NCI-H128 (cell line): ENCODE measurements at regions not wholly inside any gene's neighbourhood (a gene's known extent, or its start where the extent isn't known, plus 50 kb on each side); places are given as distances from the start of the nearest gene placed in this dataset.

Source experiments
- DNase-seq: peaks from one replicate; lab custom pipeline; 2025; ENCODE audit not compliant: unreplicated experiment; lab: John Stamatoyannopoulos, UW

DNA sequence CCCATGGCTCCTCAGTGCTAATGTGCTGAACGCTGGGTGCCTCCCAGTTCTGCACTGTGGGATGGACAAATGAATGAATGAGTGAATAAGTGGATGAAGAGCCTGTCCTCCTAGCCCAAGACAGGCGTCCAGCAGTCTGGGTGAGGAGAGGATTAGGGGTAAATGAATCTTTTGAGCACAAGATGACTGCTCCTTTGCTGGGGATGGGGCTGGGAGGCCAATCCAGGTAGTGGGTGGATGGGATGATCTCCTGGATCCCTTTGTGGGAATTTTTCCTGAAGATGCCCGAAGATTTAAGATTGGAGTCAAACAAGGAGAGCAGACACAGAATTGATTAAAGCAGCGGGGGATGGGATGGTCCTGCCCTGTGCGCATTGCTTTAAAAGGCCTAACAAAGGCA is 65.3 kb upstream of the MLN start:
- DNase-seq: no peak

DNA sequence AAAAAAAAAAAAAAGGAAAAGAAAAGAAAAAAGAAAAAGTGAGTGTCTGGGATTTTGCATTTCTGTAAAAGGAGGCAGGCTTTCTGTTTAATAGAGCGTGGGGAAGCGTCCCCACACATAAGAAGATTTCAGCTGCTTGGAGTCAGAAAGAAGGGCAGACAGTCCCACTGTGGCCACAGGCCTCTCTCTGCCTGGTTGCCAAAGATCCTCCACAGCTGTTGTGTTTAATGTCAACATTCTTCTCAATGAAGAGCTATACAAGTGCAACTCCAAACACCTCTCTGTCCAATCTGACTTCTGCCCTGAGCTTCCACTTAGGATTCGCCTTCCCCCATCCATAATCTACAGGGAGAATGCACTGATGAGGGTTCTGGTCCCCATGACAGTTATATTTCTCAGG is 64.3 kb upstream of the MLN start:
- DNase-seq: no peak

DNA sequence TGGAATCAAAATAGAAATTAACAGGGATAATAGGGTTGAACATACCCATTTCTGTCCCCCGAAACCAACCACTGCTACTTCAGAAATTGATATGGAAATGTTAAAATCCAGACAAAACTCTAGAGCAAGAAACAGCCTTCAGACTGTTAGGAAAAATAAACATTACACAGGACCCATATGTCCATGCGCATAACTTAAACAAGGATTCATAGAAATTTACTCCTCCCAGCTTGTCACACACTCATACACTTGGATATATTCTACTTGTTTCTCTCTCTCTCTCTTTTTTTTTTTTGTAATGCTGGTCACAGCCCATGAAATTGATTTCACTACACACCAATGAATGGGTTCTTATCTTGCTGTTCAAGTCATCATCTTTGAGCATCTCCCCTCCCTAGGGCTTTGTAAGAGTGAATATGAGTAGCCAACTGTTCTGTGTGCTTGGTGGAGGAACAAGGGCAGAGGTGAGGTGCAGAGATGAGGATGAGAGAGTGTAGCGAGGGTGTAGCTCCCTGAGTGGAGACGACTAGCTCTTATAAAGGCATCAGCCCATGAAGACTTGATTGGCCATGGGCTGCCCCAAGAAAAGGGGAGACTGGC is 61.8 kb upstream of the MLN start:
- DNase-seq: no peak

DNA sequence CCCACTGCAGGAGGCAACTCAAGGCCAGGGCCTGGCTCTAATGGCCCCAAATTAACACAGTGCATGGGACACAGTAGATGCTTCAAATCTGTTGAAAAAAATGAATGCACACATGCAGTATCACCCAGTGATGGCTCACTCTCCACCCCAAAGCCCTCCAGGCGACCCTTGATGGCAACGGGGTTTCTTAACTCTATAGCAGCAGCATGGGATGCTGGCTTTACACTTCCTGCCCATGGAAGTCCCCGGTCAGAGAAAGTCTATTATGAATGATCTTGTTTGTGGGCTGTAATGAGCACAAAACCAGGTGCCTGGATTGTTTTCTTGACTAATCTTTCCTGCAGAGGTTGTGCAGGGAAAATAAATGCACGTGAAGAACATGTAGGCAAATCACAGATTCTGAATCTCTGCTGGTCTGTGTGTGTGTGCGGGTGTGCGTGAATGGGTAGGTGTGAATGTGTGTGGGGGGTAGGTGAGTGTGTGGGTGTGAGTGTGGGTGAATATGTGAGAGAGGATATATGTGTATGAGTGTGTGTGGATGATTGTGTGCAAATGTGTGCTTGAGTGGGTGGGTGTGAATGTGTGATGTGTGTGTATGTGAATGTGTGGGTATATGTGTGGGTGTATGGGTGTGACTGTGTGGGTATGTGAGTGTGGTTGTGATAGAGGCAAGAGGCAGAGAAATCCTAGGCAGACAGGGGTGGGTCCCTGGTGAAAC is 60.1 kb upstream of the MLN start:
- no peak for DNase-seq

DNA sequence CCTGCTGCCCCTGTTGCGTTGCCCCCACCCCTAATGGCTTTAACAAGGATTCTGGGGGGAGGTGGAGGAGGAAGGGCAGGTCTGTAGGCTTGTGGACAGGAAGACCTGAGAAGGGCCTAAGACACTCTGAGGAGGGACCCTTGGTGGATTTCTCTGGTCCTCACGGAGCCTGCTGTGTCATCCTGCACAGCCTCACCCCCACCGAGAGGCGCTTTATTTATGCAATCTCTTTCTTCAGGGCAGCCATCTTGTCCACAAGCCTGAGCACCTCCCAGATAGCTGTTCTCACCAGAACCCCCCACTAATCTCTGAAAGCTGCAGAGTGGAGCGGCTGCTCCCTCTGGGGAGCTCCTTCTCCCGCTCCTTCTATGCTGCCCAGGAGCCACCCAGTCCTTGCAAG is 59.3 kb upstream of the MLN start:
- no peak for DNase-seq

DNA sequence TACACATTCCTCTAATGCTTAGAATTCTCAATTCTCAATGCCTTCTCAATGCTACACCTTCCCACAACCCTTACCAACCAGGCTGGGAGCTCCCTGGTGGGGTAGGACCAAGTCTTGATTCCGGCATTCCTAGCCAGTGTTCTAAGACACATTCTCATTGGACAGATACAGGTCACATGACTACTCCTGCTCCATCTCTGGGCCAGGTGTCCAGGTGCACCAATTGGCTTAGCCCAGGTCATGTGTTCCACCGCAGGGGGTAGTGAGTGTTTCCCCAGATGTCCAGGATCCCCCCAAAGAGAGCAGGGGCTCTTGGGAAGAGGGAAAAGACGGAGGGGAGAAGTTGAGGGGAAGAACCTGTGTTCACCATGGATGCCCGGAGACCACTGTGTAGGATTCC is 58.7 kb upstream of the MLN start:
- DNase-seq: no peak

DNA sequence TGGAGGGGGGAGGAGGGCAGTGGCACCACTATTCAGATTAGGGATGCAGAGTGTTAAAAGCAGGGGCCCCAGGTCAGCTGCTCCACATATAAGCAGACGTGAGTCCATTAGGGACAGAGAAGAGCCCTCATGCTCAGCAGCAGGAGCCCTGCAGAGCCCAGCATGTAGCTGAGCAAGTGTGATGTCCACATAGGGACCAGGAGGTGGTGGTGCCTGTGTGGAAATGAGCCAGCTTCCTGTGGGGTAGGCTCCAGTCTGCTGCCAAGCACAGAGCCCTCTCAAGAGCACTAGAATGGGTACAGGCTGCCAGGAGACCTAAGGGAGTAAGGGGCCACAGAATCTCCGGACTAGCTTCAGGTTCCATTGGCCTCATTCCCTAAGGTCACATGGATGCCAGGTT is 57.9 kb upstream of the MLN start:
- DNase-seq: no peak

DNA sequence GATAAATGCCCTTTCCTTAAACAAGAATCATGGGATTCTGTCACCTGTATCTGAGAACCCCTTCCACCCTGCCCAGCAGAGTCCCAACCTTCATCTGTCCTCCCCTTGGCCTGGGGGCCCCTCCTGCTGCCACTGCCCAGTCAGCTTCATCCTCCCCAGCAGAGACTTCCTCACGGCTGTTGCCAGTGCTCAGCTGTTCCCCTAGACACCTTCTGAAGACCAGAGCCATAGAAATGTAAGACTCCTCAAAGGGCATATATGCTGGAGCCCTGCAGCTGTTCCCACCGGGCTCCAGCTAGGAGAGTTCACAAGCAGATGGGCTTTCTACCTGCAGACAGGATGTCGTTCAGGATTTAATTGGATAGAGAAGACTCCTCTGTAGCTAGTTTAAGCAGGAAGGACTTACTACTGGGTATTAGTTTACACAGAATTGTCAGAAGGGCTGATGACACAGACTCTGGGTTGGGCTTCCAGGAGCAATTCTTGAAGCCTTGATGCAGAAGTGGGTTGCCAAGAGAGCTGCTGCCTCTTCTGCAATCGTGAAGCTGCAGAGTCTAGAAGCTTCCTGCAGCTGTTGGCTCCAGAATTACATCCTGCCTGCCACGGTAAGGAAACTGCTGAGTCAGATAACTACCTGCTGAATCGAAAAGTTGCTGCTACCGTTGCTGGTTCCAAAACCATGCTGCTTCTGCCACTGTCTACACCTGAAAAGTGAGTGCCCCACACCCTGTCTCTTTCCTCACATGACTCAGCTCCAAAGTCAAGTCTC is 57.1 kb upstream of the MLN start:
- DNase-seq: no peak

DNA sequence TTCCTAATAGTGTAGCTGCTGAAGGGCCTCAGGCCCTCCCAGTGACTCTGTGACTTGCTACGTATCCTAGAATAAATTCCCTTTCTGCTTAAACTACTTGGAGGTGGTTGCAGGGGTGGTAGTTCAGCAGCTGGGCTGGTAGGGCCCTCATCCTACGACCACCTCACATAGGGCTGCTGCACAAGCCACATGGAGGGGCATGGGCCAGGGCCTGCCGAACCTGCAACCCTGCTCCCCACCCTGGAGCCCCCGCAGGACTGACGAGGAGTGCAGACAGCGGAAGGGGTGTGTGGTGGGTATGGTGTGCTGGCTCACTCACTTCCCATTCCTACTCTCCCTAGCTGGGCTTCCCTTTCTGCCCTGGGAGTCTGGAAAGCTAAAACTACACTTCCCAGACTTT is 56.2 kb upstream of the MLN start:
- no peak for DNase-seq

DNA sequence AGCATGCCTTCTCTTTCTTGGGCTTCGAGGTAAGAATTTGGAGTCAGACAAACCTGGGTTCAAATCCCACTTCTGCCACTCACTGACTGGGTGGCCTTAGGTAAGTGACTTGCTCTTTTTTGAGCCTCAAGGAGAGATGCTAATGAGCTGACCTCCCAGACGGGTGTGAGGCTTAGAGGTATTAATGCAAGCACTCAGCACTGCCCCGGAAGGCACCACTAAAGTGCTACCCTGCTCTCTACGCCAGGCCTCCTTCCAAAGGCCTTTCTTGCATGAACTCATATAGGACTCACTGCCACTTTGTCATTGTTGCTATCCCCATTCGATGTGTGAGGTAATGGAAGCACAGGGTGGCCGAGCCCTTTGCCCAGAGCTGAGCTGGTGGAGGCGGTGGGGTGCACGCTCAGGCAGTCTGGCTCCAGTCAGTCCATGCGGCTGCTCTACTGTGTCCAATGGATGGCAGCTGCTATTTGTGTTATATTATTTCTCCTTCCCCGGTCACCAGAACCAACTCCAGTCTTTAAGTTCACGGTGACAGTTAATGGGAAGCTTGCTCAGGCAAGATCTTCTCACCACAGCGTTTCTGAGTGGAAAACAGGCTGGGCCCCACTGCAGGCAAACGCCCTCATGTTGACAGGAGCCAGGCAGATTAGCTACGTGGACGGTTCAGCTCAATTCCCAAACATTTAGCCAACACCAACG is 55.2 kb upstream of the MLN start:
- no peak for DNase-seq

DNA sequence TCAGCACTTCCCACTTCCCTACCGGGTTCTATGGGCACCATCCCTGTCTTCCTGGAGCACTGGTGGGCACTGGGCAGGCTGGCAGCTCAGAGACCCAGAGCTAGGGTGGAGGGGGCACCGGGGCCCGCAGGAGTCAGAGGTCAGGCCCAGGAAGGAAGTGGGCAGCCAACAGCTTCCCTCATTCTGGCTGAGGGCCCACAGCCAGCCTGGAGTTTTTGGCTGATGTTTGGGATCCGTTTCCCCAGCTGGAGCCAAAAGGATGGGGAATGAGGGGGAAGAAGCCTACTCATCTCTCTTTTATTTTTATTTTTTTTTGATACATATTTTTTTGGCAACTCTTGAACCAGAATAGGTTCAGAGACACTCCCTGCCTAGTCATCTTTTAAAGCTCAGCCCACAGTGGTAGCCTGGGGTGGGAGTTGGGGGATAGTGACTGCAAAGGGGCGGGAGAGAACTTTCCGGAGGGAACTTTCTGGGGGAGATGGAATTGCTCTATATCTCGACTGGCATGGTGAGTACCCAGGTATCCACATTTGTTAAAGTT is 54.2 kb upstream of the MLN start:
- no peak for DNase-seq

DNA sequence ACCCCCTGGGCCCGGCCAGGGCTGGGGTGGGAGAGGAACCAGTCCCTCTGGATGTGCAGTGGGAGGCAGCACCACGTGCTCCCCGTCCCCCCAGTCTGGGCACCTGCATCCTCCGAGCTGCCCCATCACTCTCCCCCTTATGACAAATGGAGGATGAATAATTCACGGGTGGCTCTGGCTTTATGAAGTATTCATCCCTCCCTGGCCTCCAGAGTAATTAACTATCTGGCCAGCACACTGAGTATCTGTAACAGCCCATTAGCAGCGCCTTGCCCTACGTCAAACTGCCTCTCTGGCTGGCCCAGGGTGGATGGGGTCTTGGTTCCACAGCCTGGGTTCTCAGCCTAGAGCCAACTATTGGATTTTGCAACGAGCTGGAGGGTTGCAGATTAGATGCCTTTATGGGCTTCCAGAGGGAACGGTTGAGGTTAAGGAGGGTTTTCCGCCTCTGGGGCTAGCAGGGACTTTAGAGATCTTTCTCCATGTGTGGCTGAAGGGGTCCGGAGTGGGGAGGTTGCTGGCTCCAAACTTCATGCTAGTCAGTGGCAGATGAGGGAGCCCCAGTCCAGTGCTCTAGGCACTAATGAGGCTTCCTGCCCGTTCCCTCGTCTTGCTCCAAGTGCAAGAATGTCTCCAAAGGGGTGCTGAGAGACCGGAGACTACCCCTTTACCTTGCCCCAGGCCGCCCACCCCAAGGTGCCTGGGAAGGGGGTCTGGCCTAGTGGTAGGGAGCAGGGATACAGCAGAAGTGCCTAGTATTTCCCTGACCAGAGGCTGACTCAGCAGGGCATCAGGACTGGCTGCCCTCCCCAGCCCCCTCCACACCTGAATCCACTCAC is 53.5 kb upstream of the MLN start:
- DNase-seq: no peak

DNA sequence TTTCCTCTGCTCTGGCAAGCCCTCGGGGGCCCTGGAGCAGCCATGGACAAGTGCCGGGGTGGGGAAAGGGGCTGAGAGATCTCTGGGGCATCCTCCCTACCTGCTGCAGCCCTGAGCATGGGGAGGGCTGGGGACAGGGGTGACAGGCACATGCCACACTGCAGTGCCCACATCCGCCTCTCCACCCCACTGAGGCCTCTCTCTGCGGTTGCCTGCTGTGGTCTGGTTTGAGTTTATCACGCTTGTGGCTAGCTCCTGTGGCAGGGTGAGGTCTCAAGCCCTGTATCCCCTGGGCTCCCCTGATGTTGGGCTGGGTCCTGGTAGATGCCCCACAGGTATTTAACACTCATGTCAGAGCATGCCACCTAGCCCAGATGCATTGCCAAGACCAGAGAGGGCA is 52.9 kb upstream of the MLN start:
- DNase-seq: no peak

DNA sequence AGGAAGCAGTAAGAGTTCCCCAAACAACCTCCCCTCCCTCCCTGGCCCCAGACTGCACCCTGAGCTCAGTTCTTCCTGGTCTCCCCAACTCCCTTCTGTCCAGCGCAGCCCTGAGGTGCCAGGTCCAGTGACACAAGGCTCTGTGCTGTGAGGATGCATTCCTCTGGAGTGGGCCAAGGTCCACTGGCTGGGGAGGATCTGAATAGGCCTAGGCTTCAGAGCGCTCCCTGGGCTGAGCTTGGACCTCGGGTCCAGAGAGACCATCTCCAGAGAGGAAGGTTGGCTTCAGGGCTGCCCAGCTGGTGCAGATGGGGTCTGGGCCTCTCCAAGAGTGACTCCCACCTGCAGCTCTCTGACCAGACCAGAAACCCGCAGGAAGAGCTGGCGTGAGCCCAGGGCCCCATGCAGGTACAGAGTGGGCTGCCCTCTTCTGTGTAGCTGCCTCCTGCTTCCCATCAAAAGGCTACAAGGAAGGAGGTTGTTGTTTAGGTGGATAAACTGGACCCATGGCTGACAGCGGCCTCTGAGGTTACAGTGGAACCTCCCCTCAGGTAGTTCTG is 52.3 kb upstream of the MLN start:
- DNase-seq: no peak

DNA sequence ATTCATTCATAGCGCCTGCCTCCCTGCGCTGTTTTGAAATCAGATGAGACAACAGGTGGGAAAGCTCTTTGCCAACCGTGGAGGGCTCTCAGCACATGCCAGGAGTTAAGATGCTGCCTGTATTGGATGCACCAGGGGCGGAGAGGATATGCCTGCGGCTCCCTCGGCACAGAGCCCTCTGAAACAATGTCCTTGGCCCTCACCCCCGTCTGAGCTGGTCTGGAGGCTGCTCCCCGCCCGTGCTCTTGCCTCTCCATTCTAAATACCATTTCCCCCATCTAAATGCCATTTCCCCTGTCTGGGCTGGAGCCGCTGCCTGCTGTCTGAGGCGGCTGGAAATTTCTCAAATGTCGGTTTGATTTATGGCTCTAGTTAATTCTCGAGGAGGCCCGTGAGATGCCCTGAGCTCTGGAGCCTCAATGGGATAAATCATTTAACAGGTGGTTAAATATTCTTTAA is 50.8 kb upstream of the MLN start:
- peak; percentile 63 for DNase-seq

DNA sequence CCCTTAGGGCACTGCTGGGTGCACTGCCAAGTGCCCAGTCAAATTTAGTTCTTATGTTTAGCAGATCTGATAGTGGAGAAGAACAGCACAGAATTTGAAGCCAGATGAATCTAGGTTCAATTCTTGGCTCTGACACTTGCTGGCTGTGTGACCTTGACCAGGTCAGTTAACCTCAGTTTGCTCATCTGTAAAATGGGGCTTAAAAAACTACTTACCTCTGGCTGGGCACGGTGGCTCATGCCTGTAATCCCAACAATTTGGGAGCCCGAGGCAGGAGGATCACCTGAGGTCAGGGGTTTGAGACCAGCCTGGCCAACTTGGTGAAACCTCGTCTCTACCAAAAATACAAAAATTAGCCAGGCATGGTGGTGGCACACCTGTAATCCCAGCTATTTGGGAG is 49.9 kb upstream of the MLN start:
- DNase-seq: no peak
